Occipital lobe (tissue), 1 donor: ENCODE measurements at regions not wholly inside any gene's neighbourhood (a gene's known extent, or its start where the extent isn't known, plus 50 kb on each side); places are given as distances from the start of the nearest gene placed in this dataset.
"Not testable (repeated sequence)": the region's sequence is repeated elsewhere in the genome, so short reads cannot be mapped to it uniquely, and the experiment has no call there.

Experiments used
- DNase-seq: peaks from one replicate; lab custom pipeline; 2025; lab: John Stamatoyannopoulos, UW

DNA sequence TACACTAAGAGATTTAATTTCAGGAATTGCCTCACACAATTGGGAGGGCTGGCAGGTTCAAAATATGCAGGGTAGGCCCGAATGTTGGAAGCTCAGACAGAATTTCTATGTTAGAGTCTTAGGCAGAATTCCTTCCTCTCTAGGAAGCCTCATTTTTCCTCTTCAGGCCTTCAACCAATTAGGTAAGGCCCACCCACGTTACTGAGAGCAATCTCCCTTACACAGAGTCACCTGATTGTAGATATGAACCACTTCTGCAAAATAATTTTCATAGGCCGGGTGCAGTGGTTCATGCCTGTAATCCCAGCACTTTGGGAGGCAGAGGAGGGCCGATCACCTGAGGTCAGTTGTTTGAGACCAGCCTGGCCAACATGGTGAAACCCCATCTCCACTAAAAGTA lies 50.2 kb upstream of the HIVEP1 start:
- DNase-seq: no peak

DNA sequence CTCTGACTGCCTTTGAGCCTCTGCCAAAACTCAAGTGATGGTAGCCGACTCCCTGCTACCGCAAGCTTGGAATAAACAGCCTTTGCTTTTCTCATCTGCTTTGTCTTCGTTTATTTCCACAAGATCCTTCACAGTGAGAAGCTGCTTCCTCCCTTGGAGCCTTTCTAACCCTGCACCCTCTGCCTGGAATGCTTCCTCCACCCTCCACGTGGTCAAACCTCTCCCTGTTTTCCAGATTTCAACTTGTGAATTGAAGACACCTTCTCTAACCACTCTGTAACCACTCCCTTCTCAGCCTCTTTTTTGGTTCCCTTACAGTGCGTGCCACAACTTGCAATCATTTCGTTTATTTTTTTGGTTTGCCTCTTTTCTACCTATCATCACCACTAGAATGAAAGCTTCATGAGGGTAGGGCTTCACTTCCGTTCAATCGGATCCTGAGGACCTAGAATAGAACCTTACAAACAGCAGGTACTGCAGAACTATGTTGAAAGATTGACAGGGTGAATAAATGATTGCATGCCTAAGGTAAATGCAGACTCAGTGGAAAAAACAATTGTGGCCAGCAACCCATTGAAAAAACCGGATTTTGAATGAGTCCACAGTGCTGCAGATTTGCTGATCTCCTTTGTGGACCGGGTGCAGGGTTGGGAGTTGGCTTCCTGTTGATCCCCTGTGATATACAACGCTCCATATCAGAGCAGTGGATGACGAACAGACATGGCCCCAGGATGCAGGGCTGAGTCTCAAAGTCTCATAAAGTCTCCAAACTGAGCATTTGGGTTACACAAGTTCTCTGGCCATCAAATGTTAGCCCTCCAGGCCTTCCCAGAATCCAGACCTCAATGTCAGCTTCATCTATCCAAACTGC lies 51.0 kb upstream of the HIVEP1 start:
- DNase-seq: no peak

DNA sequence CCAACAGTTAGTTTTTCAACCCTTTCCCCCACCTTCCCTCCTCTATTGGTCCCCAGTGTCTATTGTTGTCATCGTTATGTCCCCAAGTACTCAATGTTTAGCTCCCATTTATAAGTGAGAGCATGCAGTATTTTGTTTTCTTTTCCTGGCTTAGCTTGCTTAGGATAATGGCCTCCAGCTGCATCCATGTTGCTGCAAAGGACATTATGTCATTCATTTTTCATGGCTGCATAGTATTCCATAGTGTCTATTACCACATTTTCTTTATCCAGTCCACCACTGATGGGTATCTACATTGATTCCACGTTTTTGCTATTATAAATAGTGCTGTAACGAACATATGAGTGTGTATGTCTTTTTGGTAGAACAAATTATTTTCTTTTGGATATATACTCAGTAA lies 55.3 kb upstream of the HIVEP1 start:
- no peak for DNase-seq

DNA sequence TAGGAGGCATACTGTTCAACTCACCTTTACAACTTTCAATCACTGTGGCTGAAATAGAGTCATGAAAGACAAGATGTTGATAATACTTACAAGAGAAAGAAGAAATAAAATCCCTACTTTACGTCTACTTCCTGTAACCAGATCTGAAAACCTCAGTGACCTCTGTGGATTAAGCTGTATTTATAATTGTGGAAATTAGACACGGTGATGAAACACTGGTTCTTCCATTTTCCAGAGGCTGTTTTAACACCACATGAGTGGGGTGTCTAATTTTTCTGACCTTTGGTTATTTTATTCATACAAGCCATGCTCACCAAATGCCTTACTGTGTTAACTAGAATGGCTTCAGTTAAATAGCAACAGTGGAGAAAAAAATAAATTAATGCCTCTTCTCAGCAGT lies 58.5 kb upstream of the HIVEP1 start:
- no peak for DNase-seq

DNA sequence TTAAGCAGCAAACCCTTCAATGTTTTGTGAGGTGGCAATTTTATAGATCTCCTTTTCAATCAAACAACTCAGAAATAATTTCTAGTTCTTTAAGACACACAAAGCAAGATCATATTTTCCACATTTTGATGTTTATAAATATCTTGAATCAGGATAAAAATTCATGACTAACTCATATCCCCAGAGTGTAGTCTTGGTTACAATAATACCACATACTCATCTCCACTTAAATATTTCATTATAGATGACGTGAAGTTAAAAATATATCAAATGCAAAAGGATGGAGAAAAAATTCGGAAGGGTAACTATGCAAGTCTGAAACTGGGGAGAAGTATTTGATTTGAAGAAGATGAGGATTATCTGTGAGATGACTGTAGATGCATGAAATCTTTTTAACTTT lies 59.8 kb upstream of the HIVEP1 start:
- DNase-seq: no peak

DNA sequence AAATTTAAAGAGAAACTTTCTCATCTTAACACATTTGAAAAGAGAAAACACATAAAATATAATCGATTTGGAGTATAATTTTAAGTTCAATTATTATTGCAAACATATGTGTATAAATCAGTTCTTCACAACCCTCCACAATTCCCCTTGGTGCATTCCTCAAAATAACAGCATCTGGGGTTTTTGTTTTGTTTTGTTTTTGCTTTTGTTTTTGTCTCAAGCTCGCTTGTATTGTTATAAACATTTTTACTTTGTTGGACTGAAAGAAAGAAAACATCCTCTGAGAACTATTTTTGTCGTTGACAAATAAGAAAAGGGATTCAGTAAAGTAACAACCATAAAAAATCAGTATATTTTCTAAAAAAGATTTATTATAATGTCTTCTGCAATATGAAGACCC lies 60.2 kb upstream of the HIVEP1 start:
- DNase-seq: no peak

DNA sequence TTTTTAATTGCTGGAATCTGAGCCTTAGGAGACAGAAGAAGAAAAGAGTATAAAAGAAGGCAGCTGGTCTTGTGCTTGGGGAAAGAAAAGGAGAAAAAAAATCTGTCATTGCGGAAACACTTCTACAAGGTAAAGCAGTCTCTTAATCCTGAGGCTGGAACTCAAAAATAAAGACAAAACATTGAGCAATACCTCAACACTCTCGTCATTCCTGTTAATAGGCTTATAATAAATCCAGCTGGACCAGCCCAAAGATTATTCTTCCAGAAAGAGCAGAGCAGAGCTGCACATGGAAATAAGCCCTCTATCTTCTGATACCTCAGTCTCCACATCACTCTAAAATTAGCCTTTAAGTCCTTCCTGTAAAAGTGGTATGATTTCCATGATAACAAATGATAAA lies 62.0 kb upstream of the HIVEP1 start:
- DNase-seq: no peak

DNA sequence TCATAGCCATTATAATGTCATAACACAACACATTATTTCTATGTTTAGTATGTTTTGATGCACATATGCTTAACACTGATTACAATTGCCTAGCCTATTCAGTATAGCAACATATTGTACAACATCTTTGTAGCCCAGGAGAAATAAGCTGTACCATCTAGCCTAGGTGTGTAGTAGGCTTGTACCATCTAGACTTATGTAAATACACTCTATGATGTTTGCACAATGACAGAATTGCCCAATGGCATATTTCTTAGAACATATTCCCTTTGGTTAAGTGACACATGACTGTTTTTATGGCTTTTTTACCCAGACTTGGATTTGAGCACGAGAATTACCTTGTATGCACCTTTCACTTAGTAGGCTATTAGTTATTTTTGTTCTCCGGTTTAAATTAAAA lies 64.5 kb upstream of the HIVEP1 start:
- no peak for DNase-seq

DNA sequence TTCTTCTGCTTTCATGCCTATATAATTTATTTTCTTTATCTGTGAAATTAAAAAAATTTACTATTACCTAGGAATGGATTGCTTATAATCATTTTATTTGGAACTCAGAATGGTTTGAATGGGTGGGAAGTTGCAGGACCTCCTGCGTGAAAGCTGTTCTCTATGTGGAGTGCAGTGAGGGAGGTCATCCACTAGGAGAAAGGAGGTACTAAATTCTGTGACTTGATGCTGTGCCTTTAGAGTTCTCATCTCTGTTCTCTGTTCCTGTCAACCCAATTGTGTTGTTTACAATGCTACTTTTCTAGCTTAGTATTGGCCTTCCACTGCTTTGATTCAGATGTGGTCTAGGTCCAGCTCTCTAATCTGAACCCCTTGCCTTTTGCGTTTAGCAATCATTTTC lies 65.0 kb upstream of the HIVEP1 start:
- no peak for DNase-seq

DNA sequence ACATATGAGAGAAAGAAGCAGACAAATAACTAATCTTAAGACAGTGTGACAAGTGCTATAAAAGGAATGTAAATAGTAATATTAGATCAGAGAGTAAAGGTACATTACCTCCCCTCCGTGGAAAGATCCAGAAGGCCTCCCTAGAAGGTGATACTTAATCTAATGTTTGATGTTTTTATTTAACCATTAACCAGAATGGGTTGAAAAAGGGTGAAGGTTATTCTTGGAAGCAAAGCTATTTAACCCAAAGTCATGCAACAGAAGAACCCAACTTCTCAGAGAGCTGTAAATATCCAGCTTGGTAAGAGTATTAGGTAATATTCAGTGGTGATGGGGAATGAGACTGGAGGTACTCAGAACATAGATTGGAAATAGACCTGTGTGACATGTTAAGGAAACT lies 68.0 kb upstream of the HIVEP1 start:
- no peak for DNase-seq

DNA sequence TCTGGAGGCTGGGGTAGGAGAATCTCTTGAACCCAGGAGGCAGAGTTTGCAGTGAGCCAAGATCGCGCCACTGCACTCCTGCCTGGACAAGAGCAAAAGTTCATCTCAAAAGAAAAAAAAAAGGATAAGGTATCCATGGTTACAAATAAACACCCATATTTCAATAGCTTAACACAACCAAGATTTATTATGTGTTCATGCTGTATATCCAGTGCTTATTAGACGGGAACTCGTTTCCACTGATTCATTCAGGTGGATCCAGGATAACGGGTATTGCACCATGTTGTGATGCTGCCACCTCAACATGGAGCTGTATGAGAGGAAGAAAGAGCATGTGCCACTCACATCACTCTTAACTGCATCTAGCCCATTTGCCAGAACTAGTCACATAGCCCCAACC lies 69.1 kb upstream of the HIVEP1 start:
- no peak for DNase-seq

DNA sequence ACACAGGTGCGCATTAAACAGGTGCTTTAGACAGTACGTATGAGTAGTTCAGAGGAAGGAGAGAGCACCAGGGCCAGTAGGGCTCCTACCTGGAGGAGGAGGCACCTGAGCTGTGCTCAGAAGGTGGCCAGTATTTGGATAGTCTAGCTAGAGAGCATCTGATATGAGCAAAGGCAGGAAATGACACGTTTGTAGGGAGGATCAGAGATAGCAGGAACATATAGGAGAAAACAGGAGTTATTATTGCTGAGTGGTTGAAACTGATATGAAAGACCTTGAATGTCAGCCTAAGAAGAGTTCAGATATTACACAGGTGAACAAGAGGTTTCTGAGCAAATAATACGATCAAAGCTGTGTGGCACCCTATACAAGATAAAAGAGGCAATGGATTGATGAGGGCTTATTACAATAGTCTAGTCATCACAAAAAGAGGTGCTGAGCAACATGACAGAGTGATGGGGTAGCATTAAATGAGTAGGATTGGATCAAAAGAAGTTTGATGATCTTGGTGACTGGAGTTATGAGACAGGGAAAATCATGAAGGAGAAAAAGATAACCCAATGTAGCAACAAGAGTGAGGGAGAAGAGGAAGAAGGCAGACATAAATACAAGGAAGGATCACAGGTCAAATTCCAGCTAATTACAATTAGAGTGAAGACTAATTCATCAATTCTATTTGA lies 69.8 kb upstream of the HIVEP1 start:
- DNase-seq: no peak

DNA sequence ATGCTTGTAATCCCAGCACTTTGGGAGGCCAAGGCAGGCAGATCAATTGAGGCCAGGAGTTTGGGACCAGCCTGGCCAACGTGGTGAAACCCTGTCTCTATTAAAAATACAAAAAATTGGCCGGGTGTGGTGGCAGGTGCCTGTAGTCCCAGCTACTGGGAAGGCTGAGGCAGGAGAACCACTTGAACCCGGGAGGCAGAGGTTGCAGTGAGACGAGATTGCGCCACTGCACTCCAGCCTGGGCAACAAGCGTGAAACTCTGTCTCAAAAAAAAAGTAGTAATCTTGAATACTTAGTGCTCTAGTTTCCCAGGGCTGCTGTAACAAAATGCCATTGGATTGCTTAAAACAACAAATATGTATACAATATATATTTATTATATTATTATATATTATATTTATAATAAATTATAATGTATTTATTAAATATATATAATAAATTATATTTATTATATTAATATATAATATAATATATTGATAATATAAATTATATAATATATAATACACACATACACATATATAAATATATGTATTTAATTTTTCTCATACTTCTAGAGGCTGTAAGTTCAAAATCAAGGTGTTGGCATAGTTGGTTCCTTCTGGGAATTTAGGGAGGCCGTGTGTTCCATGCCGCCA lies 71.5 kb upstream of the HIVEP1 start:
- not testable (repeated sequence) for DNase-seq

DNA sequence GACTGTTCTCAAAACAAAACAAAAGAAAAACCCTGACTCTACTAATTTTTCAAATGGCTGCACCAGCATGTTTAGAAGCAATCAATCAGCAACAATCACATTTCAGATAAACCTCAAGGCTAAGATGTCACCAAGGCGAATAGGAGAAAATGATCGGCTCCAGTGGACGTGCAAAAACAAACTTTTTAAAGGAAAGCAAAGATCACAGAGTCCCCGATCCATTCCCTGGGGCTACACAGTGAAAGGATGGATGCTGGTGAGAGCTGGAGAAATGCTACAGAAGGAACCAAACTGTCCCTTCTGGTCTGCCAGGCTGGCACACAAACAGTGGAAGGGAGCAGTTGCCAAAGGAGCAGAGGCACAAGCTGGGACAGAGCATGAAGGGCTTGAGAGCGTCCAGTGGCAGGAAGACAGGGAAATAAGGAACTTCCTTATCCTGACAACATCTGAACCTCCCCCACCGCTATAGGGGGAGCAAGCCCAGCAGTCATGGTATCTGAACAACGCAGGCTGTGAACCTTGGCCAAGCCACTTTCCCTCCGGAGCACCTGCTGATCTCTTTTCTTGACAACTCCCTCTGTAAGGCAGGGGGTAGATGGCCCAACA lies 73.7 kb upstream of the HIVEP1 start:
- no peak for DNase-seq

DNA sequence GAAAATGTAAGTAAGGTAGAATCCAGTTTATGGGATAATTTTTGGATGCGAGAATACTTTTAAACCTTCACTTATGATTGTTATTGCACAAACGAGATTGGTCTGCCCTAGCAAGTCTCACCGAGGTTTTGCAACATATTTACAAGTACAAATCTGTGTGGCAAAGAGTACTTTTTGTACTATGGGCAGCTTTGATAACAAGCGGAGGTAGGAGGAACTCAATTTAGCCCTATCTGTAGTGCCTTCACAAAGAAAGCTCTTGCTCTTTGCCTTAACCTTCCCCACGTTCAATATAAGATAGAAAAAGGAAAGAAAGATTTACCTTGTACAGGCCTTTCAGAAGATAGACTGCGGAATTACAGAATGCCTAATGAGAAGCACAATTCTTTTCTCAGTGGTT lies 77.5 kb upstream of the HIVEP1 start:
- no peak for DNase-seq

DNA sequence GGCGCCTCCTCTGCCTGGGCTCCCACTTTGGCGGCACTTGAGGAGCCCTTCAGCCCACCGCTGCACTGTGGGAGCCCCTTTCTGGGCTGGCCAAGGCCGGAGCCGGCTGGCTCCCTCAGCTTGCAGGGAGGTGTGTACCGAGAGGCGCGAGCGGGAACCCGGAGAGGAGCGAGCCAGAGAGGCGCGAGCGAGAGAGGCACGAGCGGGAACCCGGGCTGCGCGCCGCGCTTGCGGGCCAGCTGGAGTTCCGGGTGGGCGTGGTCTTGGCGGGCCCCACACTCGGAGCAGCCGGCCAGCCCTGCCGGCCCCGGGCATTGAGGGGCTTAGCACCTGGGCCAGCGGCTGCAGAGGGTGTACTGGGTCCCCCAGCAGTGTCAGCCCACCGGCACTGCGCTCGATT lies 79.2 kb upstream of the HIVEP1 start:
- not testable (repeated sequence) for DNase-seq

DNA sequence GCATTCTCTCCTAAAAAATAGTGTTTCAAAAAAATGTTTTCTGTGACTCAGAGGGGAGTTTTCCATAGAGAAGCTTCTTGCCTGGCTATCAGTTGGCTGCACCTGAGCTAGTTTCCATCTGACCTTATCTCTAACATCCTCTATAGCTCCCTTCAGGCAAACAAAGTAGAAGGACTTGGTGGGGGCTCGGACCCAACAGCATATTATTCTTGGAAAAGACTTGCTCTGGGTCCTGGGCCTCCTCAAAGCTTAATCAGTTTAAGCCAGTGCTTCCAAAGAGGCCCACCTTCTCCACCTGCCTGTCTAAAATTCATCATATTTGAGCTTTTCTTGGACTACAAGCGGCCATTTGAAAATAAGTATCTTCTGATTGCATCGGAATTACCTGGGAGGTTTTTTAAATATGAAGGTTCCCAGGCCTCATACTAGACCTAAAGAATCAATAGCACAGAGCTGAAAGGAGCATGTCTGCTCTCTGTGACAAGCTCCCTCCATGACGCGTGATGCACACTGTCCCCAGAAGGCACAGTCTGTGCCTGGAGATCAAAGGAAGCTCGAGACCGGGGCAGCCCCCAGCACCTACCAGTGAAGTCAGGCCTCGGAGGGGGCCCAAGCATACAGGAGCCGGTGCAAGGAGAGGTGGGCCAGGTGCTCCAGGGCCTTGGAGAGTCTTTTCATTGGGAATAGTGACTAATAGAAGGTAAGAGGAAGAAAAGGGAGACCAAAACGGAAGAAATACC lies 80.6 kb upstream of the HIVEP1 start:
- no peak for DNase-seq

DNA sequence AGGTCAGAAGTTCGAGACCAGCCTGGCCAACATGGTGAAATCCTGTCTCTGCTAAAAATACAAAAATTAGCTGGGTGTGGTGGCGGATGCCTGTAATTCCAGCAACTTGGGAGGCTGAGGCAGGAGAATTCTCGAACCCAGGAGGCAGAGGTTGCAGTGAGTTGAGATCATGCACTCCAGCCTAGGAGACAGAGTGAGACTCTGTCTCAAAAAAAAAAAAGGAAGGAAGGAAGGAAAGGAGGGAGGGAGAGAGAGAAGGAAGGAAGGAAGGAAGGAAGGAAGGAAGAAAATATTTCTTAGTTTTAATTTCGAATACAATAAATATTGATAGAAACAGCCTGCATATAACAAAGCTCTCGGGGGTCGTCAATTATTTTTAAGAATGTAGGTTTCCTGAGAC lies 81.3 kb upstream of the HIVEP1 start:
- DNase-seq: not testable (repeated sequence)

DNA sequence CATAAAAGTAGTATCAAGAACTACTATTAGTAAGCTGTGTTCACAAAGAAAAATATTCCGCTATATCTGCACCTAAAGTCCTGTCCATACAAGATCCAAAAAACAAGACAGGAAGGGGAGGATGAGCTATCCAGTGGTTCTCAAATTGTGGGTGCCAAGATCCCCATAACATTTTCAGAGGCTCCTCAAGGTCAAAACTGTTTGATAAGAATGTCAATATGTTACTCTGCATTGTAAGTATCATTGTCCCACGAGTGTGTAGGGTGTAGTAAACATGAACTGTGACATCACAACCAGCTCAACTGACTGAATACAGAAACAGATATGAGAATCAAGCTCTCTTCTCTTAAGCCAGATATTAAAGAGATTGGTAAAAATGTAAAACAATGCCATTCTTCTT lies 81.9 kb upstream of the HIVEP1 start:
- no peak for DNase-seq

DNA sequence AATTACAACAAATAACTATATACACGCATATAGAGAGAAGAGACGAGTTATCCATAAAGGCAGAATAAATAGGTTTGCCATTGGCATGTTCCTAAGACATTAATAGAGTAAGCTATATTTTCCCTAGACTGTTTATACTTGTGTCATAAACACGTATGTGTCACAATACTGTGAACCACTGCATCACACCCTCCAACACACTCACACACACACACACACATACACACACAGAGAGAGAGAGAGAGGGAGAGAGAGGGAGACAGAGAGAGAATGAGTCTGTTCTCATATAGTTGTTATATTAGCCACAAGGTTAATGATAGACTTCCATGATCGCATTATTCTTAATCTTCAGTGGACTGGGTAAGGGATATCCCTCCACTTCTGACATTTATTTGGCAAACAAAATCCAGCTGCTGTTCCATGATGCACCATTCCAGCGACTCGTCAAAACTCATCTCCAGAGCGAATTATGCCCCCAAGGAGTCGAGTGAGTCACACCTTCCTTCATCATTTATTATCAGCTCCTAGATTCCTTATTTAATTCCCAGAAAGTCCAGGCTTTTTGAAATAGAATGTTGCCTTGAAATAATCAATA lies 82.8 kb upstream of the HIVEP1 start:
- DNase-seq: no peak
